HL-60 (cell line): ENCODE measurements at regions not wholly inside any gene's neighbourhood (a gene's known extent, or its start where the extent isn't known, plus 50 kb on each side); places are given as distances from the start of the nearest gene placed in this dataset.

Experiments used
- DNase-seq, 2 experiments: peaks; one replicate each; pipeline ENCODE4 v3.0.0-alpha.2; 2010 to 2020; ENCODE audit warnings: low read depth in 1 of 2, low spot score in 1 of 2
- H3K27ac ChIP-seq: fragments of 250-450 bp; sonication (Bioruptor Pico); replicated peaks from 2 replicates; pipeline ENCODE4 v1.5.1; 2020; ENCODE audit warnings: mild to moderate bottlenecking, moderate library complexity
- H3K27me3 ChIP-seq: fragments of 250-450 bp; sonication (Bioruptor Pico); 2 replicates; pipeline ENCODE4 v1.5.1; 2021; ENCODE audit warnings: mild to moderate bottlenecking, moderate library complexity; ENCODE audit not compliant: insufficient read depth, poor library complexity, severe bottlenecking
- H3K4me3 ChIP-seq: replicated peaks from 2 replicates; pipeline ENCODE4 v1.5.1; 2011; ENCODE audit warnings: mild to moderate bottlenecking, control low read depth, low read length; ENCODE audit not compliant: insufficient read depth
- GABPA ChIP-seq: IDR thresholded peaks from 2 replicates; pipeline ENCODE4 v1.6.1; 2012; ENCODE audit warnings: low read depth
- POLR2AphosphoS5 ChIP-seq: IDR thresholded peaks from 2 replicates; pipeline ENCODE4 v1.6.1; 2012; ENCODE audit warnings: low read depth
- SPI1 ChIP-seq: IDR thresholded peaks from 2 replicates; pipeline ENCODE4 v1.6.1; 2012; ENCODE audit warnings: low read depth, mild to moderate bottlenecking, borderline replicate concordance
- TF ChIP-seq, protein P1 (sequence below): IDR thresholded peaks from one replicate; pipeline ENCODE4 v1.5.1; 2011; ENCODE audit warnings: low read length, control low read depth, inconsistent platforms; ENCODE audit not compliant: insufficient read depth
- TF ChIP-seq, protein P2 (sequence below): IDR thresholded peaks from 2 replicates; pipeline ENCODE4 v1.6.1; 2012; ENCODE audit warnings: low read depth; ENCODE audit not compliant: insufficient replicate concordance

DNA sequence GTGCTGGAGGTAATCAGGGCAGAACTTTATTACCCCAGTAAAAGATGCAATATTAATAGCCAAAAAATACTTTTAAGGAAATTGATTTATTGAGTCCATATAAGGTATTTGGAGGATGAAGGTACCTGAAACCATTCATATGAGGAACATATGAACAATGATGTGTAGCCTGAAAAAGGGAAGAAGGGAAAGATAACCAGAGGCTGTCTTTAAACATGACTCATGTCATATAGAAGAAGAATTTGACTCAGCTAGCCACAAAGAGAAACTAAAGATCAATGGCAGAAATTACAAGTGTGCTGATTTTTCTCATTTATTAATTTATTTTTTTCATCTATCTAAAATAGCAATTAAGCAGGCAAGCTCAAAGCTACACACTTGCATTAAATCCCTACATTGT lies 136.2 kb upstream of the DUSP10 start:
- H3K27me3 ChIP-seq, result no peaks in the 10 kb centered on the region
- DNase-seq, result no peak

DNA sequence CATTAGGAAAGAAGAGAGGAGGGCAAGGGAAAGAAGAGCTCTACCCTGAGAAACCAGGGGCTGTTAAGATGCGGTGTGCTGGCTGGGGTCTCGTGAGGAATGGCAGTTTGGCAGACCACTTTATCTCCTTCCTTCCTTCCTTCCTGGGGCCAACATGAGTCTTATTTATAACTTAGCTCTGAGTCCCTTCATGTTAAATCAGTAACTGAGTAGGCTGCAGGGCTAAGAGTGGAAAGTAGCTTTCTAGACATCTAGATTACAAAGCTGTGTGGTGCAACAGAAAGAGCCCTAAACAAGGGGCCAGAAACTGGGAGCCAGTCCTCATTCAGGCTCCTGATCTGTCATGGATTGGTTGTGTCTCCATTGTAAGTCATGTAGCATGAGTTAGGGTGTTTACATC lies 135.4 kb upstream of the DUSP10 start:
- no peak for DNase-seq
- Histone ChIP-seq H3K4me3 (no peak overlapping the region), H3K27me3 (no peaks in the 10 kb centered on the region), H3K27ac (no peak overlapping the region)
- no peak for TF ChIP-seq SPI1
- TF ChIP-seq POLR2AphosphoS5, result no peak
- TF ChIP-seq, protein P1, sequence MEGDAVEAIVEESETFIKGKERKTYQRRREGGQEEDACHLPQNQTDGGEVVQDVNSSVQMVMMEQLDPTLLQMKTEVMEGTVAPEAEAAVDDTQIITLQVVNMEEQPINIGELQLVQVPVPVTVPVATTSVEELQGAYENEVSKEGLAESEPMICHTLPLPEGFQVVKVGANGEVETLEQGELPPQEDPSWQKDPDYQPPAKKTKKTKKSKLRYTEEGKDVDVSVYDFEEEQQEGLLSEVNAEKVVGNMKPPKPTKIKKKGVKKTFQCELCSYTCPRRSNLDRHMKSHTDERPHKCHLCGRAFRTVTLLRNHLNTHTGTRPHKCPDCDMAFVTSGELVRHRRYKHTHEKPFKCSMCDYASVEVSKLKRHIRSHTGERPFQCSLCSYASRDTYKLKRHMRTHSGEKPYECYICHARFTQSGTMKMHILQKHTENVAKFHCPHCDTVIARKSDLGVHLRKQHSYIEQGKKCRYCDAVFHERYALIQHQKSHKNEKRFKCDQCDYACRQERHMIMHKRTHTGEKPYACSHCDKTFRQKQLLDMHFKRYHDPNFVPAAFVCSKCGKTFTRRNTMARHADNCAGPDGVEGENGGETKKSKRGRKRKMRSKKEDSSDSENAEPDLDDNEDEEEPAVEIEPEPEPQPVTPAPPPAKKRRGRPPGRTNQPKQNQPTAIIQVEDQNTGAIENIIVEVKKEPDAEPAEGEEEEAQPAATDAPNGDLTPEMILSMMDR, result no peak
- TF ChIP-seq GABPA, result no peak
- TF ChIP-seq, protein P2, sequence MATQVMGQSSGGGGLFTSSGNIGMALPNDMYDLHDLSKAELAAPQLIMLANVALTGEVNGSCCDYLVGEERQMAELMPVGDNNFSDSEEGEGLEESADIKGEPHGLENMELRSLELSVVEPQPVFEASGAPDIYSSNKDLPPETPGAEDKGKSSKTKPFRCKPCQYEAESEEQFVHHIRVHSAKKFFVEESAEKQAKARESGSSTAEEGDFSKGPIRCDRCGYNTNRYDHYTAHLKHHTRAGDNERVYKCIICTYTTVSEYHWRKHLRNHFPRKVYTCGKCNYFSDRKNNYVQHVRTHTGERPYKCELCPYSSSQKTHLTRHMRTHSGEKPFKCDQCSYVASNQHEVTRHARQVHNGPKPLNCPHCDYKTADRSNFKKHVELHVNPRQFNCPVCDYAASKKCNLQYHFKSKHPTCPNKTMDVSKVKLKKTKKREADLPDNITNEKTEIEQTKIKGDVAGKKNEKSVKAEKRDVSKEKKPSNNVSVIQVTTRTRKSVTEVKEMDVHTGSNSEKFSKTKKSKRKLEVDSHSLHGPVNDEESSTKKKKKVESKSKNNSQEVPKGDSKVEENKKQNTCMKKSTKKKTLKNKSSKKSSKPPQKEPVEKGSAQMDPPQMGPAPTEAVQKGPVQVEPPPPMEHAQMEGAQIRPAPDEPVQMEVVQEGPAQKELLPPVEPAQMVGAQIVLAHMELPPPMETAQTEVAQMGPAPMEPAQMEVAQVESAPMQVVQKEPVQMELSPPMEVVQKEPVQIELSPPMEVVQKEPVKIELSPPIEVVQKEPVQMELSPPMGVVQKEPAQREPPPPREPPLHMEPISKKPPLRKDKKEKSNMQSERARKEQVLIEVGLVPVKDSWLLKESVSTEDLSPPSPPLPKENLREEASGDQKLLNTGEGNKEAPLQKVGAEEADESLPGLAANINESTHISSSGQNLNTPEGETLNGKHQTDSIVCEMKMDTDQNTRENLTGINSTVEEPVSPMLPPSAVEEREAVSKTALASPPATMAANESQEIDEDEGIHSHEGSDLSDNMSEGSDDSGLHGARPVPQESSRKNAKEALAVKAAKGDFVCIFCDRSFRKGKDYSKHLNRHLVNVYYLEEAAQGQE, result no peak

More for the DNA sequence above, 136.2 kb upstream of the DUSP10 start:
- TF ChIP-seq SPI1, result no peak
- no peak for TF ChIP-seq GABPA
- TF ChIP-seq, protein P2, result no peak
- no peak for TF ChIP-seq POLR2AphosphoS5
- TF ChIP-seq, protein P1, result no peak
- Histone ChIP-seq H3K27ac (no peak overlapping the region), H3K4me3 (no peak overlapping the region)

DNA sequence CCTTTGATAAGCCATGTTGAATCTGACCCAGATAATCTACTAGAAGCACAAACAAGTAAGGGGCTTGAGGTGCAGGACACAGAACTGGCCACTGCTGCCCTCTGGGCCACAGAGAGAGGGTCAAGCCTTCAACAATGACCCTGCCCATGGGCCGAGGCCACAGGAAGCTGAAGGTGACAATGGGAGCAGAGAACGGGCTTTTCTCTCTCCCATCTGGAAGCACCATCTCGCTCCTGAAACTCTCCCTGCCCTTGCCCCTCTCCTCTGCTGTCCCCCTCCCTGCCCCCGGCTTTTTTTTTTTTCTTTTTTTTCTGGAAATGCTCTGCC lies 133.1 kb upstream of the DUSP10 start:
- Histone ChIP-seq H3K27ac (no peak overlapping the region), H3K4me3 (no peak overlapping the region), H3K27me3 (no peaks in the 10 kb centered on the region)
- TF ChIP-seq GABPA (no peak), SPI1 (no peak), POLR2AphosphoS5 (no peak)
- TF ChIP-seq, protein P2, result no peak
- TF ChIP-seq, protein P1, result no peak
- DNase-seq, result no peak
